ENCODE measurements at regions not wholly inside any gene's neighbourhood (a gene's known extent, or its start where the extent isn't known, plus 50 kb on each side); places are given as distances from the start of the nearest gene placed in this dataset.
"Not testable (repeated sequence)": the region's sequence is repeated elsewhere in the genome, so short reads cannot be mapped to it uniquely, and the experiment has no call there.

DNA sequence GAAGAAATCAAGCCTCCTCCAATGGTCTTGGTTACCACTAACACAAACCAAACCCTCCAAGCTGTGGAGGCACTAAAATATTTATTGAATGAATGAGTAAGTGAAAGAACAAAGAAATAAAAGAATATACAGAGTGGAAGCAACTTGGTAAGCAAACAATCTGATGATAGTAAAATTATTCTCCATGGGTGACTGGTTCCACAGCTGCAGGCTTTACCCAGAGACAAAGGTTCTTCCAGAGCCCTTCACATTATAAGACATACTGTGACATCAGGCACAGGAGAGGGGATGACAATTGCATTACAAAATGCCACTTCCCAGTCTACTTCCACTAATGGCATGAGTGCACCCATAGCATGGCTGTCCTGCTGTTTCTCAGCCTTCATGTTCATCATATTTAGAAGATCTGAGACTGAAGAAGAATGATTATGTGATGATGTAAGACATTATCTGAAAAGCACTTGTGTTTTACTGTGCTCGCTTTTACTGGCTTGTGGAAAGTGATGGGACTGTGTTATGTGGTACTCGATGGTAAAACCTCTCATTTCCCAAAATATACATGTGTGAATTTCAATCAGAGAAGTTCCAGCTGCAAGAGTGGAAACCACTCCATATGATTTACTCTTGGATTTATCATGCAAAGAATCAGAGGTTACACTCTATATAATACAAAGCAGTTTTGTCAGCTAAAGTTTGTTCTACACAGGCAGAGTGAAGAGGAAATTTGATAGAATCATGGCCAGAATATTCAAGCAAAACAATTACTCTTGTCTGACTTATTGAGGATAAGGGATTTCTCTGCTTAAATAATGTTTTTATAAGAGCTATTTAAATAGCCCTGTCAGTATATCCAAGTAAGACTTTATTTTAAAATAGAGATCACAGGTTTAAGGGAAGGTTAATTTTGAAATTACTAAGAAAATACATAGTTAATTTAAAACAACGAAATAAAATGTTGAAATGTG, 220.2 kb upstream of the NBEA start:
- no peak for DNase-seq (ENCODE audit: low read depth in 4 of 4, low spot score in 1 of 4)

DNA sequence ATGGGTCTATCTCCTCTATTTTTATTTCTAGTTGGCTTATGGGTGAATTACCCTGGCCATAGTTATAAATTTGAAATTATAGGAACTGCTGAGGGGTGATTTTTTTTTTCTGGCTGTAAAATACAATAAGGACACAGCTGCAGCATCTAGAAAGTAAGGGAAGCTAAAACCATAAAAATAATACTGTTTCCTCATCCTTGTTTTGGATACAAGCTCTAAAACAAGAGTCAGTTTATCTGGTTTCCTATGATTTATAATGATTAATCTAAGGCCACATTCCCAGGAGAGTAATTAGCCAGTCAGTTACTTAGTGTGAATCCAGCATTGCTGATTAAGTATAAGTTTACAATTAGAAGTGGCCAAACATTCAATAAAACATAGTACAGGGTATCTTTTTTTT, 219.1 kb upstream of the NBEA start:
- DNase-seq (ENCODE audit: low read depth in 4 of 4, low spot score in 1 of 4), result no peak

- DNase-seq (ENCODE audit: low read depth in 4 of 4, low spot score in 1 of 4), result no peak
Observed at GRCh38 chr13:34730961-34731360, 211.1 kb upstream of the NBEA start.

- no peak for DNase-seq (ENCODE audit: low read depth in 4 of 4, low spot score in 1 of 4)
Observed at GRCh38 chr13:34731486-34731885, 210.6 kb upstream of the NBEA start.

GRCh38 chr13:34733721-34734120, 208.3 kb upstream of the NBEA start:
- DNase-seq (ENCODE audit: low read depth in 4 of 4, low spot score in 1 of 4), result no peak

- DNase-seq (ENCODE audit: low read depth in 4 of 4, low spot score in 1 of 4), result no peak
Observed at GRCh38 chr13:34734932-34735331, 207.1 kb upstream of the NBEA start.

- DNase-seq (ENCODE audit: low read depth in 4 of 4, low spot score in 1 of 4), result no peak
Observed at GRCh38 chr13:34738254-34738992, 203.6 kb upstream of the NBEA start.

GRCh38 chr13:34747056-34747455, 195.0 kb upstream of the NBEA start:
- DNase-seq (ENCODE audit: low read depth in 4 of 4, low spot score in 1 of 4), result not testable (repeated sequence)

DNA sequence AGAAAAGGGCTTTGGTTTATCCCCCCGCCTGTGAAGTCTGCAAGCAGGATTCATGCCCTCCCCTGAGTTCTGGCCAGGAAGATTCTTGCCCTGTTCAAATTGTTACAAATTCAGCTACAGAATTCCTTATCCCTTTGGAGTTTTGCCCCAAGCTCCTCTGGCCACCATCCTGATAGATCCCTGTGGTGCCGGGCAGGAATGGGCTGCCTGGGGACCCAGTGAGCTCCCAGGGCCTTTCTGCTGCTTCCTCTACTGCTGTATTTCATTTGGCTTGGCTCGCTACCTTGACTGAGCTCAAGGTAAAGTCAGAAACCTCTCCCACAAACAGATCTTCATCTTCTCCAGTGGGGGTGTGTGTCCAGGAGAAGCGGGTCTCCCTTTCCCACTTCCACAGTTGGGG, 194.6 kb upstream of the NBEA start:
- DNase-seq (ENCODE audit: low read depth in 4 of 4, low spot score in 1 of 4), result no peak

- DNase-seq (ENCODE audit: low read depth in 4 of 4, low spot score in 1 of 4), result no peak
Observed at GRCh38 chr13:34748073-34748472, 194.0 kb upstream of the NBEA start.

DNA sequence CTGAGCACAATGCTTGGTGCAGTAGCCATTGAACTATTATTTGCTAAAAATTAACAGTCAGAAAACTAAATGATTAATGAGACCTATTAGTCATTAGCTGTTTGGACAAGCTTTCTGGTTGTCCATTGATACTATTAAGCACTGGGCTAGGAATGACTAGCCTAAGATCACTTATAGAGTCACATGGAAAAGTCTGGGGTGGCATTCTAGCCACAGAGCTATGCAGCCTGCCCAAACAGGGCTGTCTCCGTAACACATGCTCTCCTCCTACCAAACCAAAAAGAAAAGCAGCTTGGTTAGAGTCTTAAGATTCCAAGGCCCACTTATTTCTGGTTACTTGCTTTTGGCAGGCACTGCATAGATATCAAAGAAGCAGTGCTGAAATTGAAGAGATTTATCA, 193.5 kb upstream of the NBEA start:
- DNase-seq (ENCODE audit: low read depth in 4 of 4, low spot score in 1 of 4), result no peak

DNA sequence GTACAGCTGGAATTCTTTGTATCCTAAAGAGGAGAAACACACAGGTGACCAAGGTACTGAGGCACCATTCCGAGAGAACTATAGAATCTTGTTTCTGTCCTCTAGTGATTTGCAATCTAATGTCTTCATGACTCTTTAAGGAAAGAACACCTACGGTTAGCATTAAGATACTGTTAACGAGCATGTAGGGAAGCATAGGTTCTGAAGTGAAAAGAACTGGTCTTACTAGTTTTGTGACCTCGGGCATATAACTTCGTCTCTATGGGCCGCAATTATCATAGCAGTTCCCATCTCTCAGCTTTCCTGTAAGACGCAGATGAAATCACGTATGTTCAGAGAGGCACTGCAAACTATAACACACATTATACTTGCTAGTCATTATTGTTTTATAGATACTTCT, 193.0 kb upstream of the NBEA start:
- DNase-seq (ENCODE audit: low read depth in 4 of 4, low spot score in 1 of 4), result no peak

GRCh38 chr13:34750078-34750931, 191.8 kb upstream of the NBEA start:
- DNase-seq (ENCODE audit: low read depth in 4 of 4, low spot score in 1 of 4), result no peak

- DNase-seq (ENCODE audit: low read depth in 4 of 4, low spot score in 1 of 4), result no peak
Observed at GRCh38 chr13:34751044-34751443, 191.0 kb upstream of the NBEA start.

- DNase-seq (ENCODE audit: low read depth in 4 of 4, low spot score in 1 of 4), result no peak
Observed at GRCh38 chr13:34751492-34751891, 190.6 kb upstream of the NBEA start.

DNA sequence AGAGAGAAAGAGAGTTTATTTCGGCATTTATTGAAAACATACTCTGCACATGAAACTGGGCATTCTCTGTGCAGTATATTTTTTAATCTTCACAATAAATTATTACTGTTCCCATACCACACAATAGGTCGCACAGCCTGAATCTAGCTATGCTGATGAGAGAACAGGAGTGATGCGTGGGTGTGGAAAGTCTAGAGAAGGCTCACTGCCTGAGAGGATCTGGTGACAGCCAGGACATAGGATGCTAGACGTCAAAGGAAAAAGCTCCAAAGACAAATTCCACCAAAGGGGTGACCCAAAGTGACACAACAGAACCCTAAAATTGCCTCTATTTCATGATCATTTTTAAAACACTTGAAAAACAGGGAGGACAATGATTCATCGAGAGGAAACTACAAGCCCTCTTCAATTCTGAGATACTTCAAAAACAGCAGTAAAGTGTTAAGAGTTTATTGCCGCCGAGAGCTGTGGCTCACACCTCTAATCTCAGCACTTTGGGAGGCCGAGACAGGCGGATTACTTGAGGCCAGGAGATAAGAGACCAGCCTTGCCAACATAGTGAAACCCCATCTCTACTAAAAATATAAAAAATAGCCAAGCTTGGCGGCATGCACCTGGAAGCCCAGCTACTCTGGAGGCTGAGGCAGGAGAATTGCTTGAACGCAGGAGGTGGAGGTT, 189.6 kb upstream of the NBEA start:
- DNase-seq (ENCODE audit: low read depth in 4 of 4, low spot score in 1 of 4), result no peak

- no peak for DNase-seq (ENCODE audit: low read depth in 4 of 4, low spot score in 1 of 4)
Observed at GRCh38 chr13:34756136-34756535, 185.9 kb upstream of the NBEA start.

- DNase-seq (ENCODE audit: low read depth in 4 of 4, low spot score in 1 of 4), result no peak
Observed at GRCh38 chr13:34756572-34756971, 185.5 kb upstream of the NBEA start.

GRCh38 chr13:34757441-34757840, 184.6 kb upstream of the NBEA start:
- no peak for DNase-seq (ENCODE audit: low read depth in 4 of 4, low spot score in 1 of 4)

DNA sequence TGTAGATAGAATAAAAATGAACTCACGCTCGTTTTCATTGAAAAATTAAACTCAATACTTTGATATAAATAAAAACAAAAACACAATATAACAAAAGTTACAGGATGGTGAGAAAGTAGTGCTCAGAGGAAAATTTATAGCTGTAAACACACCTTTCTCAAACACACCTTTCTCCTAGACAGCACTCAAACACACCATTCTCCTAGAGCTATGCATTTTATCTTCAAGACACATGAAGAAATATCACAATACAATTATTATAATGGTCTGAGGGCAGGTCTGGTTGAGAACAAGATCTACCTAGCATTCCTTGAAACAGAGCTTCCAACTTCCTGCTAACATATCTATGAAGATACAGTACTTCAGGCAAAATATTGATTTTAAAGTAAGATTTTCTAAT, 183.4 kb upstream of the NBEA start:
- no peak for DNase-seq (ENCODE audit: low read depth in 4 of 4, low spot score in 1 of 4)

DNA sequence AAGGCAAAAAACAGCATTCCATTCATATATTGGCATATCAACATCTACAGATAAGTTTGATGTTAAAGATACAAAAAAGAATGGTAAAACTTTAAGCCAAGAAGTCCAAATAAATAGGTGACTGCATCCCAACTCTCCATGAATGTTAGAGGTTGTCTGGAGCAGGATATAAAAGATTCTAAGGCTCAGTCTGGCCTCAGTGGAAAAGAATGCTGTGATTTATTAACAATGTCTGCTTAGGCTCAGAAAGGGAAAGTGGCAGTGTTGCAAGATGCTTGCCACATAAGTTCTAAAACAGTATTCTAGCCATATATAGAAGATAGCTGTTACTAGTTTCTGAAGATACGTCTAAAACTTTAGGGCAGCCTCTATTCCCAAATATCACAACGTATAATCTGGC, 179.8 kb upstream of the NBEA start:
- DNase-seq (ENCODE audit: low read depth in 4 of 4, low spot score in 1 of 4), result no peak

Measured in stimulated activated CD4-positive, alpha-beta T cell treated with anti-CD3 and anti-CD28 coated beads, Interleukin-1b, Interleukin-23, amount 100 ng/mL, for 24 hours (primary cell).